Panc1 (cell line): ENCODE measurements at regions not wholly inside any gene's neighbourhood (a gene's known extent, or its start where the extent isn't known, plus 50 kb on each side); places are given as distances from the start of the nearest gene placed in this dataset.

ENCODE experiments used
- ATAC-seq: fragments of 200-7000 bp; cut with Tn5 transposase; 2 replicates; pipeline ENCODE4 v1.9.1; 2020; ENCODE audit warnings: mild to moderate bottlenecking, moderate library complexity
- BruUV-seq: library from RNA; stranded (reverse); fragments of 400-500 nt; replicated peaks from 2 replicates; lab custom pipeline; 2021; lab: Mats Ljungman, UMichigan
- CTCF ChIA-PET: fragments of 300-600 bp; sonication (Branson Sonifier 250); formaldehyde crosslinking; loops from one replicate; lab custom pipeline; 2022; ENCODE audit warnings: antibody characterized with exemption; lab: Charles Lee
- POLR2A ChIA-PET: fragments of 300-600 bp; sonication (Branson Sonifier 250); formaldehyde crosslinking; loops from one replicate; lab custom pipeline; 2022; ENCODE audit warnings: antibody characterized with exemption; lab: Charles Lee
- DNase-seq: peaks from one replicate; pipeline ENCODE4 v3.0.0-alpha.2; 2010; ENCODE audit warnings: low read depth, low spot score
- H3K27ac ChIP-seq: 2 replicates; pipeline ENCODE4 v1.5.1; 2011; ENCODE audit warnings: mild to moderate bottlenecking, low read length, inconsistent platforms
- H3K27me3 ChIP-seq: fragments of 200-500 bp; sonication (Bioruptor generic); 2 replicates; pipeline ENCODE4 v1.6.0; 2014; ENCODE audit warnings: low read length, inconsistent platforms; ENCODE audit not compliant: control insufficient read depth, insufficient read depth
- H3K36me3 ChIP-seq: fragments of 200-500 bp; sonication (Bioruptor generic); 2 replicates; pipeline ENCODE4 v1.5.1; 2014; ENCODE audit warnings: inconsistent platforms, mild to moderate bottlenecking, low read length, moderate library complexity; ENCODE audit not compliant: control insufficient read depth, insufficient read depth
- H3K4me1 ChIP-seq: 2 replicates; pipeline ENCODE4 v1.5.1; 2011; ENCODE audit warnings: inconsistent platforms, mild to moderate bottlenecking, low read length, moderate library complexity; ENCODE audit not compliant: control insufficient read depth, insufficient read depth
- H3K4me3 ChIP-seq, 2 experiments: 2 replicates each; pipeline ENCODE4 v1.5.1; 2011 to 2012; ENCODE audit warnings: low read depth in 2 of 2, low read length in 2 of 2, mild to moderate bottlenecking in 2 of 2, inconsistent platforms in 1 of 2, moderate library complexity in 1 of 2
- H3K9me3 ChIP-seq: fragments of 200-500 bp; sonication (Bioruptor generic); 2 replicates; pipeline ENCODE4 v1.5.1; 2014; ENCODE audit warnings: low read depth, mild to moderate bottlenecking, inconsistent platforms, low read length, moderate library complexity; ENCODE audit not compliant: control insufficient read depth, insufficient read depth
- CTCF ChIP-seq: fragments of 450-650 bp; IDR thresholded peaks from 2 replicates; pipeline ENCODE4 v1.5.1; 2017; ENCODE audit warnings: mild to moderate bottlenecking
- POLR2AphosphoS5 ChIP-seq: IDR thresholded peaks from 2 replicates; pipeline ENCODE4 v1.6.1; 2012; ENCODE audit warnings: mild to moderate bottlenecking, low read depth, low read length, moderate library complexity
- SIN3A ChIP-seq: IDR thresholded peaks from 2 replicates; pipeline ENCODE4 v1.6.1; 2012; ENCODE audit warnings: low read depth, mild to moderate bottlenecking, low read length, moderate library complexity, borderline replicate concordance; ENCODE audit not compliant: insufficient read depth
- TCF7L2 ChIP-seq: IDR thresholded peaks from 2 replicates; pipeline ENCODE4 v1.6.1; 2011; ENCODE audit warnings: mild to moderate bottlenecking, low read depth, low read length, inconsistent platforms
- in situ Hi-C: cut with HindIII; loops from 2 replicates; pipeline ENCODE4 v1.10.0; 2016; ENCODE audit warnings: low sequenced_read_pairs, low pct_unique_long_range_greater_than_20kb
- intact Hi-C: fragments of 100-400 bp; cut with micrococcal nuclease; formaldehyde crosslinking; loops from one replicate; pipeline ENCODE4 v1.10.0; 2022; ENCODE audit not compliant: unreplicated experiment
- TF ChIP-seq, protein P1 (sequence below), 2 experiments: IDR thresholded peaks; 2 replicates each; pipeline ENCODE4 v1.6.1; 2011 to 2012; ENCODE audit warnings: low read depth in 2 of 2, control low read depth in 1 of 2, low read length in 1 of 2, mild to moderate bottlenecking in 1 of 2, moderate library complexity in 1 of 2; ENCODE audit not compliant: insufficient read depth in 1 of 2

DNA sequence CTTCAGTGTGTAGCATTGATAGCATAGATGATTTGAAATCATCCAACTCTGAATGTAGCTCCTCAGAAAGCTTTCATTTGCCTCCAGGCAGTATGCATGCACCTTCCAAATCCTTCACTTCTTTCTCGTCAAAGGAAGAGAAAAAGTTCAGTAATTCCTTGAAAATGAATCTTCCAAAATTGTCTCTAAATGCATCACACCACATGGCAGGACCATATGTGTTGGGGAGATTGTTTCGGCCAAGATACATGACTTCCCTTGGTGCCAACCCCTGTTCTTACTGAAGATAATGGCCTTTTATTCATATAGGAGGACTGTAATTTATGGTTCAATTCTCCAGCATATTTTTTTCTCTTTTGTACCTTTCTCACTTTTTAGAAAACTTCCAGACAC, 315.6 kb upstream of the SPRY2 start:
- DNase-seq (no peak), ATAC-seq (no peak)
- Histone ChIP-seq H3K9me3 (no peaks in the 10 kb centered on the region), H3K27ac (no peak overlapping the region), H3K4me3 (no peak overlapping the region), H3K36me3 (no peaks in the 10 kb centered on the region), H3K27me3 (no peaks in the 10 kb centered on the region), H3K4me1 (no peaks in the 10 kb centered on the region)
- BruUV-seq: no TSS peak
- TF ChIP-seq SIN3A (no peak), POLR2AphosphoS5 (no peak), CTCF (no peak), TCF7L2 (no peak)
- TF ChIP-seq, protein P1, sequence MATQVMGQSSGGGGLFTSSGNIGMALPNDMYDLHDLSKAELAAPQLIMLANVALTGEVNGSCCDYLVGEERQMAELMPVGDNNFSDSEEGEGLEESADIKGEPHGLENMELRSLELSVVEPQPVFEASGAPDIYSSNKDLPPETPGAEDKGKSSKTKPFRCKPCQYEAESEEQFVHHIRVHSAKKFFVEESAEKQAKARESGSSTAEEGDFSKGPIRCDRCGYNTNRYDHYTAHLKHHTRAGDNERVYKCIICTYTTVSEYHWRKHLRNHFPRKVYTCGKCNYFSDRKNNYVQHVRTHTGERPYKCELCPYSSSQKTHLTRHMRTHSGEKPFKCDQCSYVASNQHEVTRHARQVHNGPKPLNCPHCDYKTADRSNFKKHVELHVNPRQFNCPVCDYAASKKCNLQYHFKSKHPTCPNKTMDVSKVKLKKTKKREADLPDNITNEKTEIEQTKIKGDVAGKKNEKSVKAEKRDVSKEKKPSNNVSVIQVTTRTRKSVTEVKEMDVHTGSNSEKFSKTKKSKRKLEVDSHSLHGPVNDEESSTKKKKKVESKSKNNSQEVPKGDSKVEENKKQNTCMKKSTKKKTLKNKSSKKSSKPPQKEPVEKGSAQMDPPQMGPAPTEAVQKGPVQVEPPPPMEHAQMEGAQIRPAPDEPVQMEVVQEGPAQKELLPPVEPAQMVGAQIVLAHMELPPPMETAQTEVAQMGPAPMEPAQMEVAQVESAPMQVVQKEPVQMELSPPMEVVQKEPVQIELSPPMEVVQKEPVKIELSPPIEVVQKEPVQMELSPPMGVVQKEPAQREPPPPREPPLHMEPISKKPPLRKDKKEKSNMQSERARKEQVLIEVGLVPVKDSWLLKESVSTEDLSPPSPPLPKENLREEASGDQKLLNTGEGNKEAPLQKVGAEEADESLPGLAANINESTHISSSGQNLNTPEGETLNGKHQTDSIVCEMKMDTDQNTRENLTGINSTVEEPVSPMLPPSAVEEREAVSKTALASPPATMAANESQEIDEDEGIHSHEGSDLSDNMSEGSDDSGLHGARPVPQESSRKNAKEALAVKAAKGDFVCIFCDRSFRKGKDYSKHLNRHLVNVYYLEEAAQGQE (IDR thresholded peaks at IDR 0.05; ENCODE audit: insufficient read depth in 1 of 2, low read depth in 2 of 2, low read length in 1 of 2): no peak
- intact Hi-C loops: no loop called here
- CTCF ChIA-PET: no interaction called here
- POLR2A ChIA-PET: no interaction called here
- in situ Hi-C loops: no loop called here

DNA sequence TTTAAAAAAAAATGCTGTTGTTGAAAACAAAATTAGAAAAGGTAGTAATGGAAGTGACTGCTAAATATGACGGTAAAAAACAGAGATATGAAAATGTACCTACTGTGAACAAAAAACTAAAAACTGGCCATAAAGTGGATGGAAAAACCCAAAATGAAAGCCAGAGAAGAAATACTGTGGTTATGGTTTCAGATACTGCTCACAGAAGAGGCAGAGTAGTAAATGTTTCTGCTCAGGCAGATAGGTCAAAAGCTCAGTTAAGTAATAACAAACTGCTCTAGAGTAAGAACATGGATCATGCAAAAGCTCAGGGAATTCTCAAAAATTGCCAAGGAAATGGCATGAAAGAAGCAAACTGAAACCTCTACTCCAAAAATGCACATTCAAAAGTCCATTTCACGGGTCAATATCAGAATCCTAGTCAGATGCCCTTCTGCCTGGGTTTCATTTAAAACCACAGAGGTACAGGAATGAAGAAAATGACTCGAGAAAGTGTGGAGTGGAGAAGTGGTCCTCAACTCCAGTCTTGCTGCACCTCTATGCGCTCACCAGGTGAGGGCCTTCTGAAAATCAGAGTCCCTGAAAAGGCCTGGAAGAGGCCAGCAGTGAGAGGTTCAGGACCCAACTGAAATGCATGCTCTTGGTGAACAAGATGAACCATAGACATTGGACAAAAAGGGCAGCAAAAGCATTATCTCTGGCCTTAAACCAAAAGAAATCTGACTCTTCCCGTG, 315.0 kb upstream of the SPRY2 start:
- Histone ChIP-seq H3K9me3 (no peaks in the 10 kb centered on the region), H3K36me3 (no peaks in the 10 kb centered on the region), H3K27ac (no peak overlapping the region), H3K4me1 (no peaks in the 10 kb centered on the region), H3K4me3 (no peak overlapping the region), H3K27me3 (no peaks in the 10 kb centered on the region)
- no peak for ATAC-seq
- POLR2A ChIA-PET: no interaction called here
- CTCF ChIA-PET: no interaction called here
- intact Hi-C loops (no loop called here), in situ Hi-C loops (no loop called here)
- no peak for DNase-seq
- no TSS peak for BruUV-seq
- no peak for TF ChIP-seq SIN3A
- no peak for TF ChIP-seq CTCF
- TF ChIP-seq POLR2AphosphoS5: no peak
- TF ChIP-seq, protein P1 (IDR thresholded peaks at IDR 0.05; ENCODE audit: insufficient read depth in 1 of 2, low read depth in 2 of 2, low read length in 1 of 2): no peak
- no peak for TF ChIP-seq TCF7L2
